ENCODE measurements at regions not wholly inside any gene's neighbourhood (a gene's known extent, or its start where the extent isn't known, plus 50 kb on each side); places are given as distances from the start of the nearest gene placed in this dataset.

GRCh38 chr12:58395056-58395455, 453.7 kb downstream of the ATP23 start:
- TF ChIP-seq SPI1 (IDR thresholded peaks at IDR 0.05; ENCODE audit: low read depth, low read length) (no peak), POLR2AphosphoS5 (IDR thresholded peaks at IDR 0.05; ENCODE audit: low read depth, low read length) (no peak), POLR2A (IDR thresholded peaks at IDR 0.05; ENCODE audit: low read depth, low read length) (no peak), TAF1 (IDR thresholded peaks at IDR 0.05; ENCODE audit: low read depth, low read length) (no peak), POU2F2 (IDR thresholded peaks at IDR 0.05; ENCODE audit: low read depth, low read length) (no peak)
